GM23248 (cell line): ENCODE measurements at regions not wholly inside any gene's neighbourhood (a gene's known extent, or its start where the extent isn't known, plus 50 kb on each side); places are given as distances from the start of the nearest gene placed in this dataset.

Source experiments
- EZH2 ChIP-seq: fragments of 200-600 bp; sonication (generic); IDR thresholded peaks from 2 replicates; pipeline ENCODE4 v1.6.1; 2018; ENCODE audit warnings: antibody characterized with exemption, mild to moderate bottlenecking; ENCODE audit not compliant: insufficient read depth, poor library complexity, severe bottlenecking
- EZH2phosphoT487 ChIP-seq: fragments of 200-600 bp; sonication (generic); IDR thresholded peaks from 2 replicates; pipeline ENCODE4 v1.6.1; 2018; ENCODE audit warnings: antibody characterized with exemption, moderate library complexity, mild to moderate bottlenecking, low read depth; ENCODE audit not compliant: insufficient read depth

DNA sequence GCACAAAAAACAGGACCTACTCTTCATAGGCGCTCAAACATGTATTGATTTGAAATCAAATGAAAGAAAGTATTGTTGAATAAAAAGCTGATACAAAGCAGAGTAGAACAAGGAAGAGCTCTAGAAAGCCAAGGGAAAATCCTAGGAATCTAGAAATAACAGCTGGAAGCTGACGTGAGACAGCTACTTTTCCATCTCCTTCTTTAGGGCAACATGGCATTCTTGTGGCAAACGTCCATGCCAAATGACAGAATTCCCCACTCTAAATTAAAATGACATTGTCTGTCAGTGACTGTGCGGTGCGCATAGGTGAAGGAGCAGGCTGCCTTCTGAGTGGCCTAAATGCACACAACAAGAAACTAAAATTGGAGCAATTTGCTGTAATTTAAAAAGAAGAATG is 557.4 kb downstream of the SOX11 start:
- TF ChIP-seq EZH2phosphoT487: no peak
- no peak for TF ChIP-seq EZH2
